Thoracic aorta (tissue), 2 donors: ENCODE measurements at regions not wholly inside any gene's neighbourhood (a gene's known extent, or its start where the extent isn't known, plus 50 kb on each side); places are given as distances from the start of the nearest gene placed in this dataset.
A peak's percentile ranks its signal among the peaks of the same experiment; 100 is the strongest.

Source experiments
- ATAC-seq: fragments of 150-250 bp; one replicate; pipeline ENCODE4 v1.8.0; 2017; ENCODE audit warnings: low read depth; ENCODE audit not compliant: insufficient number of reproducible peaks, low FRiP score
- DNase-seq: peaks from one replicate; pipeline ENCODE4 v3.0.0-alpha.2; 2020; ENCODE audit warnings: low spot score
- H3K27ac ChIP-seq, 2 donors: fragments of 200-600 bp; sonication (generic); 1 replicate in 1 of 2; 2 replicates in 1 of 2; pipeline ENCODE4 v1.5.1; 2016; ENCODE audit warnings: mild to moderate bottlenecking in 2 of 2, moderate library complexity in 2 of 2
- H3K27me3 ChIP-seq: fragments of 200-600 bp; sonication (generic); replicated peaks from 2 replicates; pipeline ENCODE4 v1.6.0; 2016; ENCODE audit warnings: mild to moderate bottlenecking; ENCODE audit not compliant: insufficient read depth
- H3K36me3 ChIP-seq: fragments of 200-600 bp; sonication (generic); one replicate; pipeline ENCODE4 v1.5.1; 2016
- H3K4me1 ChIP-seq, 2 donors: fragments of 200-600 bp; sonication (generic); 1 replicate in 1 of 2; 2 replicates in 1 of 2; pipeline versions ENCODE4 v1.5.1 to v1.6.0; 2016; ENCODE audit warnings: low read depth in 2 of 2, mild to moderate bottlenecking in 1 of 2; ENCODE audit not compliant: control insufficient read depth in 1 of 2
- H3K4me3 ChIP-seq: fragments of 200-600 bp; sonication (generic); 2 replicates; pipeline ENCODE4 v1.5.1; 2016; ENCODE audit warnings: mild to moderate bottlenecking
- H3K9me3 ChIP-seq: fragments of 200-600 bp; sonication (generic); 2 replicates; pipeline ENCODE4 v1.5.1; 2016
- CTCF ChIP-seq: fragments of 200-600 bp; sonication (generic); IDR thresholded peaks from one replicate; pipeline ENCODE4 v1.5.1; 2019; ENCODE audit warnings: antibody characterized with exemption

- no peaks in the 10 kb centered on the region for H3K27me3 ChIP-seq
- no peaks in the 10 kb centered on the region for H3K9me3 ChIP-seq
- no peaks in the 10 kb centered on the region for H3K36me3 ChIP-seq
- ATAC-seq = no peak
- no peak overlapping the region for H3K27ac ChIP-seq
- H3K4me1 ChIP-seq = no peaks in the 10 kb centered on the region
- no peak for DNase-seq
- no peak for TF ChIP-seq CTCF
- no peak overlapping the region for H3K4me3 ChIP-seq
These were observed 92.1 kb upstream of the SPTLC3 start for GRCh38 chr20:12916699-12917098.

GRCh38 chr20:12924126-12924525 is 84.6 kb upstream of the SPTLC3 start:
- Histone ChIP-seq H3K9me3 (no peaks in the 10 kb centered on the region), H3K27ac (no peak overlapping the region), H3K27me3 (no peaks in the 10 kb centered on the region), H3K36me3 (no peaks in the 10 kb centered on the region), H3K4me1 (peaks cover 4 to 6% of the 10 kb centered on the region in 2 donors), H3K4me3 (no peak overlapping the region)
- no peak for TF ChIP-seq CTCF
- DNase-seq (no peak), ATAC-seq (no peak)

- Histone ChIP-seq H3K27ac (no peak overlapping the region), H3K36me3 (no peaks in the 10 kb centered on the region), H3K4me1 (peaks cover 4 to 14% of the 10 kb centered on the region in 2 donors), H3K4me3 (peak overlapping the region; percentile 26), H3K27me3 (no peaks in the 10 kb centered on the region), H3K9me3 (no peaks in the 10 kb centered on the region)
- TF ChIP-seq CTCF = peak; percentile 86
- no peak for DNase-seq
- no peak for ATAC-seq
These were observed 83.5 kb upstream of the SPTLC3 start for GRCh38 chr20:12925210-12925755.

GRCh38 chr20:12925863-12926793 is 82.6 kb upstream of the SPTLC3 start:
- Histone ChIP-seq H3K27ac (no peak overlapping the region), H3K9me3 (no peaks in the 10 kb centered on the region), H3K36me3 (no peaks in the 10 kb centered on the region), H3K4me1 (peaks cover 4 to 14% of the 10 kb centered on the region in 2 donors), H3K4me3 (no peak overlapping the region), H3K27me3 (no peaks in the 10 kb centered on the region)
- ATAC-seq = no peak
- TF ChIP-seq CTCF = no peak
- DNase-seq = no peak

GRCh38 chr20:12927489-12927888 is 81.3 kb upstream of the SPTLC3 start:
- H3K27ac ChIP-seq = no peak overlapping the region
- peaks cover 4 to 14% of the 10 kb centered on the region in 2 donors for H3K4me1 ChIP-seq
- H3K9me3 ChIP-seq = no peaks in the 10 kb centered on the region
- H3K4me3 ChIP-seq = no peak overlapping the region
- DNase-seq (no peak), ATAC-seq (no peak)
- no peaks in the 10 kb centered on the region for H3K27me3 ChIP-seq
- H3K36me3 ChIP-seq = no peaks in the 10 kb centered on the region
- no peak for TF ChIP-seq CTCF
